PFSK-1 (cell line): ENCODE measurements at regions not wholly inside any gene's neighbourhood (a gene's known extent, or its start where the extent isn't known, plus 50 kb on each side); places are given as distances from the start of the nearest gene placed in this dataset.

ENCODE experiments used
- POLR2AphosphoS5 ChIP-seq: IDR thresholded peaks from 2 replicates; pipeline ENCODE4 v1.6.1; 2012; ENCODE audit warnings: low read depth, mild to moderate bottlenecking, control low read depth, low read length, moderate library complexity
- TAF1 ChIP-seq: IDR thresholded peaks from 2 replicates; pipeline ENCODE4 v1.6.1; 2012; ENCODE audit warnings: low read length, control low read depth, borderline replicate concordance; ENCODE audit not compliant: insufficient read depth

GRCh38 chr11:116117331-116118137 lies 613.3 kb upstream of the CADM1 start:
- TF ChIP-seq TAF1 (no peak), POLR2AphosphoS5 (no peak)
